ENCODE measurements at regions not wholly inside any gene's neighbourhood (a gene's known extent, or its start where the extent isn't known, plus 50 kb on each side); places are given as distances from the start of the nearest gene placed in this dataset.
A peak's percentile ranks its signal among the peaks of the same experiment; 100 is the strongest.

DNA sequence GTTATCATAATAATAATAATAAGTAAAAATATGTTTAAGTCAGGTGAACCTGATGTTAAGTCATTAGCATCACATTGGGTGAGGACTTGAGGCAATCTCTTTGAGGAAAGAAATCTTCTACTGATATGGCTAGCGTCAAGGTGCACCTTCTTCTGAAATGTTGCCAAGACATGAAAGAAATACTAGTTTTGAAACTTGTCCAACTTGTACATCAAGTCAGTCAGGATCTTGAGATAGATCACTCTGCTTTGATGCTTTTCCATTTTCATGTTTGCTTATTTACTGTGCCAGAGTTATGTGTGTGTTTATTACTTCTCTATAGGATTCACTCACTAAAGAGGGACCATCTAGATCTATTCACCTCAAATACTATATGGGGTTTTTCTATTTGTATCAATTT is 90.0 kb upstream of the USP15 start:
- TF ChIP-seq, protein P1, sequence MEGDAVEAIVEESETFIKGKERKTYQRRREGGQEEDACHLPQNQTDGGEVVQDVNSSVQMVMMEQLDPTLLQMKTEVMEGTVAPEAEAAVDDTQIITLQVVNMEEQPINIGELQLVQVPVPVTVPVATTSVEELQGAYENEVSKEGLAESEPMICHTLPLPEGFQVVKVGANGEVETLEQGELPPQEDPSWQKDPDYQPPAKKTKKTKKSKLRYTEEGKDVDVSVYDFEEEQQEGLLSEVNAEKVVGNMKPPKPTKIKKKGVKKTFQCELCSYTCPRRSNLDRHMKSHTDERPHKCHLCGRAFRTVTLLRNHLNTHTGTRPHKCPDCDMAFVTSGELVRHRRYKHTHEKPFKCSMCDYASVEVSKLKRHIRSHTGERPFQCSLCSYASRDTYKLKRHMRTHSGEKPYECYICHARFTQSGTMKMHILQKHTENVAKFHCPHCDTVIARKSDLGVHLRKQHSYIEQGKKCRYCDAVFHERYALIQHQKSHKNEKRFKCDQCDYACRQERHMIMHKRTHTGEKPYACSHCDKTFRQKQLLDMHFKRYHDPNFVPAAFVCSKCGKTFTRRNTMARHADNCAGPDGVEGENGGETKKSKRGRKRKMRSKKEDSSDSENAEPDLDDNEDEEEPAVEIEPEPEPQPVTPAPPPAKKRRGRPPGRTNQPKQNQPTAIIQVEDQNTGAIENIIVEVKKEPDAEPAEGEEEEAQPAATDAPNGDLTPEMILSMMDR (IDR thresholded peaks at IDR 0.05; ENCODE audit: extremely low read depth, missing control alignments) = no peak
- no peak for DNase-seq (ENCODE audit: low spot score)

DNA sequence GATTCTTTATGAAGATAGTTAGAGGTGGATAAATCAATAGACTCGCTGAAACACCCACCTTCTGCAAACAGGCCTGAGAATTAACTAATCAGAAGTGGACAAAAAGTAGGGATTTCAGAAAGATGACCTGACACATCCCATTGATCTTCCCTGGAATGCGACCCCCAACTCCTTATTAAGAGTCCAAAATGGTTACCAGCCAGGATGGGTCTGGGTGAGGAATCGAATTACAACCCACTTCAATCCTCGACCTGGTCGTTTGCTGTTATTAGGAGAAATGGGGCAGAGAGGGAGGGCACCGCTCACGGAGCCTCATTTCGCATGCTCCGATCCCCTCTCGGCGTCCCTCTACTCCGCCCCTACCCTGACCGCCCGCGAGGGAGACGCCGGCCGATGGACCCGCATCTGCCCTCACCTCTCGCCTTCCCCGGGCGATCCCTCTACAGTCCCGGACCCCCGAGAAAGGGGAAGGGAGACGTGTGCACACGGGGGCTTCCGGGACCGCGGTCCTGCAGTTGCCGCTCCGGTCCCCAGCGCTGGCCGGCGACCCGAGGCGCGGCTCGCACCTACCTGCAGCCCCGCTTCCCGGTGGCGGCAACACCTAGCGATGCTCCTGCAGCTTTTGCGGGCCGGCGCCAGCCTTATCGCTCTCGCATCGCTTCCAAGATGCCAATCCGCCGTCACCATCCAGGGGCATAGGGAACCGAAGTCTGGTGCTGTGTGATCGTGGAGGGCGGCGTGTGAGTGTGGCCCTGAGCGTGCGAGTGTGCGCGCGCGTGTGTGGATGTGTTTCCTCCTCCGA is 69.3 kb upstream of the USP15 start:
- DNase-seq (ENCODE audit: low spot score) = peak; percentile 8
- TF ChIP-seq, protein P1 (IDR thresholded peaks at IDR 0.05; ENCODE audit: extremely low read depth, missing control alignments) = no peak

DNA sequence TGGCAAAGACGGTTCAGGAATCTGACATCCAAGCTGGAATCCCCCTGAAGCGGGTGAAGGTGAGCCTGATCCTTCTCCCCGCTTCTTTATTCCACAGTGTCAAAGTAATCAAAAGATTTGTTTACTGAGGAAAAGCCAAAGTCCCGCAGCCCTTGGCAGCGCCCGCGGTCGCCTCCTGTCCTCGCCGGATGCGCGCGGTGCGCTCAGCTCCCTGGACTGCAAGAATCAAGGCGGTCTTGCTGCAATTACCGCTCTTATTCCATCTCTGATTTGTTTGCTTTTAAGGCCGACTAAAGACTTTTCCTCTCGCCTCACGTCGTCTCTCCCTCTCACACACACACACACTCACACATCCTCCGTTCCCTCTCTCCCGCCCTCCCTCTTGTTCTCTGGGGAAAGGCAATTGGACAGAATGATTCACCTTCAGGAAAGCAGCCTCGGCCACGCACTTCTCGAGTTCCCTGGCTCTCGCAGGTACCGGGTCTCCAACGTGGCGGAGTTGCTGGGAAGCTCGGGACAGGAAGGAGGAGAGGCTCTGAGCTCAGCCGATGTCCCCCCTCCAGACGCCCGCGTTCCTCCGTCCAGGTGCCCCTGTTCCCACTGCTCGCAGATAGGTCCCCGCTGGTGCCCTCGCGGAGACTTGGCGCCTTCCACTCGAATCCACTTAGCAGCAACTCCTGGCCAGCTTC is 68.6 kb upstream of the USP15 start:
- TF ChIP-seq, protein P1 (IDR thresholded peaks at IDR 0.05; ENCODE audit: extremely low read depth, missing control alignments) = no peak
- DNase-seq (ENCODE audit: low spot score) = peak; percentile 21

DNA sequence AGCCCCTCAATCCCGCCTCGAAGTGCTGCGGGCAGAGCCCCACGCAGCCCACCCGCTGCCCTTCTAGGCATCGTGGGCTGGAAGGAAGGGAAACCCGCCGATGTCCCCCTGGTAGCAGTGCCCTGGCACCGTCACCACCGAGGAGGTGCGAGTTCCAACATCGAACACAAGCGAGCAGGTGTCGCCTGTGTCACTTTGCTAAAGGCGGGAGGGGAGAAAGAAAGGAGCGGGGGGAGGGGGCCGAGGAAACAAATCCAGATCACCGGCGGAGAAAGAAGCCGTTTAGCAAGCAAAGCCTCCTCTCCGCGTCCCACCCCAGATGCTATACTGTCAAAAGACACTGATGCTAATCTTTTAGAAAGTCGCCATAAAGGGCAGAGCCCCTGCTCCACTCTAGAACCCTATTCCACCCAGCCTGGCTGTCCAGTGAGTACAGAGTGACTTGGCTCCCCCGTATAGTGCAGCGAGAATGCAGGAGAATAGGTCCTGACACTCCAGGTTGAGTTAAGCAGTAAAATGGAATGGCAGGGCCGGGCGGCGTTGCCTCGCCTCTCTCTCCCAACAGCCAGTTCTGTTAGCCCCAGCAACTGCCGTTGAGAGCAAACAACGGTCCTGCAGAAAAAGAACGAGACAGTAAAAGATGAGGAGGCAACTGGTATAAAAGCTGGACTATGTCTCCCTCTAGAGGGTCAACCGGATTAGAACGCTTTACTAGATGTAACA is 67.9 kb upstream of the USP15 start:
- TF ChIP-seq, protein P1 (IDR thresholded peaks at IDR 0.05; ENCODE audit: extremely low read depth, missing control alignments) = peak; percentile 34
- peak; percentile 84 for DNase-seq (ENCODE audit: low spot score)

DNA sequence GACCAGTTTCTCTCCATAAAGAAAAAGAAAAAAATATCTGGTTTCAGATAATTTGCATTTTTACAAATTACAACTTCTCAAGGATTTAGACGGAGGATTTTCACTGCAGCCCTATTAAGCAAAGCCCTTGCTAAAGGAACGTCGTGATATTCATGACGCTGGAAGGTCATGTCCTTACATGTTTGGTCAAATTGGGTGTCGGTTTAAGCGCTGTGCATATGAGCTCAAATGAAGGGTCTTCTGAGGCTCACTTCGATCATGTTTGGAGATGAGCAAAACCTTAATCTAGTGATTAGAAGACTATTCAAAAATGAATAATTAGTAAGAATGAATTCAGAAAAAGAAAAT is 67.3 kb upstream of the USP15 start:
- TF ChIP-seq, protein P1 (IDR thresholded peaks at IDR 0.05; ENCODE audit: extremely low read depth, missing control alignments) = no peak
- no peak for DNase-seq (ENCODE audit: low spot score)

DNA sequence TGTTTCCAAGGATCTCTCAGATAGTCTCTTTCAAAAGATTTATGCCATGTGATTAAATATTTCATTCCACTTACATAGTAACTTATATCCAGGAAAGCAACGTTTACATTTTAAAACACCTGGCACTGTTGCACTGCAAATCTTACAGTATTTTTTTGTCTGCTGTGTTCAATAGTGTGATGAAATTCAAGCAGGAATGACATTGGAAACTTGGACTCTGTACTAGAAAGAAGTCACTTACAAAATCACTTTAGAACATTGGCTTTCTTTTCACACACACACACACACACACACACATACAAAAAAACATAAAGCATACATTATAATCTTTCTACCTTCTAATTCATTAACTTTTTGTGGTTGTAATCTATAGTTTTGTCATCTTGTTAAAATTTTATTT is 66.2 kb upstream of the USP15 start:
- TF ChIP-seq, protein P1 (IDR thresholded peaks at IDR 0.05; ENCODE audit: extremely low read depth, missing control alignments) = no peak
- DNase-seq (ENCODE audit: low spot score) = no peak

DNA sequence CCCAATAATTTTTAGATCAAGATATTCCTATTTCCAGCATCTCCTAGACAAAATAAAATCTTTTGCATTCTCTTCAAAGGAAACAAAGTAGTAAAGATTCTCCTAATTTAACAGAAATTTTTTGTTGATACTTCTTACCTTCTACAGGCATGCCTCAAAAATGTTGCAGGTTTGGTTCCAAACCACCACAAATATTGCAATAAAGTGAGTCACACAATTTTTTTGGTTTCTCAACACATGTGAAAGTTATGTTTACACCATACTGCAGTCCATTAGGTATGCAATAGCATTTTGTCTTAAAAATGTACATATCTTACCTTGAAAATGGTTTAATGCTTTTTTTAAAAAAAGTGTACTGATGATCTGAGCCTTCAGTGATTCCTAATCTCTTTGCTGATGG is 65.6 kb upstream of the USP15 start:
- TF ChIP-seq, protein P1 (IDR thresholded peaks at IDR 0.05; ENCODE audit: extremely low read depth, missing control alignments) = no peak
- no peak for DNase-seq (ENCODE audit: low spot score)

All from GM20000 (cell line).